Mononuclear cell (primary cell): ENCODE measurements at regions not wholly inside any gene's neighbourhood (a gene's known extent, or its start where the extent isn't known, plus 50 kb on each side); places are given as distances from the start of the nearest gene placed in this dataset.
A peak's percentile ranks its signal among the peaks of the same experiment; 100 is the strongest.
"Not testable (repeated sequence)": the region's sequence is repeated elsewhere in the genome, so short reads cannot be mapped to it uniquely, and the experiment has no call there.

Experiments used
- H3K27me3 ChIP-seq: 2 replicates; pipeline ENCODE4 v1.6.0; 2011; ENCODE audit warnings: low read length, control low read depth; ENCODE audit not compliant: insufficient read depth
- H3K4me1 ChIP-seq: 2 replicates; pipeline ENCODE4 v1.5.1; 2011; ENCODE audit warnings: mild to moderate bottlenecking, low read length, control low read depth; ENCODE audit not compliant: insufficient read depth
- H3K4me3 ChIP-seq: 2 replicates; pipeline ENCODE4 v1.5.1; 2011; ENCODE audit warnings: mild to moderate bottlenecking, low read length, moderate library complexity
- H3K9me3 ChIP-seq: 2 replicates; pipeline ENCODE4 v1.5.1; 2011; ENCODE audit warnings: low read depth, mild to moderate bottlenecking, control low read depth, low read length

DNA sequence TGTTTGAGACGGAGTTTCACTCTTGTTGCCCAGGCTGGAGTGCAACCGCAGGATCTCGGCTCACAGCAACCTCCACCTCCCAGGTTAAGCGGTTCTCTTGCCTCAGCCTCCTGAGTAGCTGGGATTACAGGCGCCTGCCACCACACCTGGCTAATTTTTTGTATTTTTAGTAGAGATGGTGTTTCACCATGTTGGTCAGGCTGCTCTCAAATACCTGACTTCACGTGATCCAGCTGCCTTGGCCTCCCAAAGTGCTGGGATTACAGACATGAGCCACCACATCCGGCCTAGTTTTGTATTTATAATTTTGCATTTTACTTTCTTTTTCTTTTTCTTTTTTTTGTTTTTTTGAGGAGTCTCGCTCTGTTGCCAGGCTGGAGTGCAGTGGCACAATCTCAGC lies 85.3 kb upstream of the LARP1 start:
- H3K4me3 ChIP-seq, H3K27me3 ChIP-seq, H3K9me3 ChIP-seq, H3K4me1 ChIP-seq: not testable (repeated sequence)

DNA sequence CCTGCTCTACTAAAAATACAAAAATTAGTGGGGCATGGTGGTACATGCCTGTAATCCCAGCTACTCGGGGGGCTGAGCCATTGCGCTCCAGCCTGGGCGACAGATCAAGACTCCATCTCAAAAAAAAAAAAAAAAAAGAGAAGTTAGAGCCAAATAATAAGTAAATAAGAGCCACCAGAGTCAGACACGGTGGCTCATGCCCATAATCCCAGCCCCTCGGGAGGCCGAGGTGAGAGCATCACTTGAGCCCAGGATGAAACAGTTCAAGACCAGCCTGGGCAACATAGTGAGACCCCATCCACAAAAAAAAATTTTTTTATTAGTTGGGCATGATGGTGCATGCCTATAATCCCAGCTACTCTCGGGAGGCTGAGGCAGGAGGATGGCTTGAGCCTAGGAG lies 85.8 kb upstream of the LARP1 start:
- no peaks in the 10 kb centered on the region for H3K27me3 ChIP-seq
- H3K4me3 ChIP-seq, result no peak overlapping the region
- H3K9me3 ChIP-seq, result no peaks in the 10 kb centered on the region
- H3K4me1 ChIP-seq, result no peaks in the 10 kb centered on the region

DNA sequence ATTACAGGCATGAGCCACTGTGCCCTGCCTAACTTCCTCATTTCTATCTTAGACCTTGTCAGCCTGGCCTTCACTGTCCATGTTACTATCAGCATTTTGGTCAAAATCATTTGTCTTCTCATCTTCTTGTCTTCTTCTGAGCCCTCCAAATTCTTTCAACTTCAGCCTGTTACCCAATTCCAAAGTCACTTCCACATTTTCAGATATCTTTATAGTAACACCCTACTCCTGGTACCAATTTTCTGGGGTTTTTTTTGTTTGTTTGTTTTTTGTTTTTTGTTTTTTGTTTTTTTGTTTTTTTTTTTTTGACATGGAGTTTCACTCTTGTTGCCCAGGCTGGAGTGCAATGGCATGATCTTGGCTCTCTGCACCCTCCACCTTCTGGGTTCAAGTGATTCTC lies 90.3 kb upstream of the LARP1 start:
- H3K4me1 ChIP-seq, result no peaks in the 10 kb centered on the region

DNA sequence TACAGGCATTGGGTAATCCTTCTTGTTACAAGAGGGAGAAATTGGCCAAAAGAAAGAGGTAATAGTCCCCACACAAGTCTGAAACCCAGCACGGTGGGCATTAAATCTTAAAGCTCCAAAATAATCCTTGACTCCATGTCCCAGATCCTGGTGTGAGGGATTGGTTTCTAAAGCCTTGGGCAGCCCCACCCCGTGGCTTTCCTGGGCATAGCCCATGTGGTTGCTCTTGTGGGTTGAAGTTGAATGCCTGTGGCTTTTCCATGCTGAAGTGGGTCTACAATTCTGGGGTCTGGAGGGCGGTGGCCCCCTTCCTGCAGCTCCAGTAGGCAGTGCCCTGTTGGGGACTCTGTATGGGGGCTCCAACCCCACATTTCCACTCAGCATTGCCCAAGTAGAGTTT lies 91.8 kb upstream of the LARP1 start:
- Histone ChIP-seq H3K27me3 (no peaks in the 10 kb centered on the region), H3K4me1 (no peaks in the 10 kb centered on the region), H3K4me3 (no peak overlapping the region), H3K9me3 (no peaks in the 10 kb centered on the region)

More for the DNA sequence above, 90.3 kb upstream of the LARP1 start:
- H3K4me3 ChIP-seq, result no peak overlapping the region
- H3K27me3 ChIP-seq, result no peaks in the 10 kb centered on the region
- no peaks in the 10 kb centered on the region for H3K9me3 ChIP-seq

DNA sequence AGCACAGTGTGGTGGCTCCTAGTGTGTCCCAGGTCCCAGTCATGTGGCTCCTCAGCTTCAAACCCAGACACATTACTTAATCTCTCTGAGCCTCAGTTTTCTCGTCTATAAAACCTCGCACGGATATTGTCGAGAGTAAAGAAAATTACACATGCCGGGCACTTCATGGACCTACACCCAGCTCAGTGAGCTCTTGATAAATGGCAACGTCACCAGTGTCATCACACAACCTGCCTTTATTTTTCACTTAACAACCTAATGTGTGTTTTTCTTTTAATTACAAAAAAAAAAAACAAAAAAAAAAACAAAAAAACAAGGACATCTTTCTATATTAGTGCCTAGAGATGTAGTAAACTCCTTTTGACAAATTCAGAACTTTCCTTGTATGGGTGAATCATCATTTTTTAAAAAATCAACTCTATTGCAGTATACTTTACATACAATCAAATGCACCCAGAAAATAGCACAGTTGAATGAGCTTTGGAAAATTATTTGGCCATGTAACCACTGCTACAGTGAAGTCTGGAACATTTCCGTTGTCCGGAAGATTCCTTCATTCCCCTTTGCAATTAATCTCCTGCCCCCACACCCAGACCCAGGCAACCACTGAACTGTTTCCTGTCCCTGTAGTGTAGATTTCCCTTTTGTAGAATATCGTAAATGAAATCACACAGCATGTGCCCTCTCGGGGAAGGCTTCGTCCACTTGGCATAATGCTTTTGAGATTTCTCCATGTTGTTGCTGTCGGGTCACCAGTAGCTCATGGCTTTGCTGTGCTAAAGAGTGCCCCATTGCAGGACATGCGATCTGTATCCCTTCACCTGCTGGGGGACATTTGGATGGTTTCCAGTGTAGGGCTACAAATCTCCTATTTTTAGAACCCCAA lies 100.4 kb upstream of the LARP1 start:
- Histone ChIP-seq H3K27me3 (no peaks in the 10 kb centered on the region), H3K4me1 (peaks cover 17% of the 10 kb centered on the region), H3K4me3 (no peak overlapping the region), H3K9me3 (no peaks in the 10 kb centered on the region)

DNA sequence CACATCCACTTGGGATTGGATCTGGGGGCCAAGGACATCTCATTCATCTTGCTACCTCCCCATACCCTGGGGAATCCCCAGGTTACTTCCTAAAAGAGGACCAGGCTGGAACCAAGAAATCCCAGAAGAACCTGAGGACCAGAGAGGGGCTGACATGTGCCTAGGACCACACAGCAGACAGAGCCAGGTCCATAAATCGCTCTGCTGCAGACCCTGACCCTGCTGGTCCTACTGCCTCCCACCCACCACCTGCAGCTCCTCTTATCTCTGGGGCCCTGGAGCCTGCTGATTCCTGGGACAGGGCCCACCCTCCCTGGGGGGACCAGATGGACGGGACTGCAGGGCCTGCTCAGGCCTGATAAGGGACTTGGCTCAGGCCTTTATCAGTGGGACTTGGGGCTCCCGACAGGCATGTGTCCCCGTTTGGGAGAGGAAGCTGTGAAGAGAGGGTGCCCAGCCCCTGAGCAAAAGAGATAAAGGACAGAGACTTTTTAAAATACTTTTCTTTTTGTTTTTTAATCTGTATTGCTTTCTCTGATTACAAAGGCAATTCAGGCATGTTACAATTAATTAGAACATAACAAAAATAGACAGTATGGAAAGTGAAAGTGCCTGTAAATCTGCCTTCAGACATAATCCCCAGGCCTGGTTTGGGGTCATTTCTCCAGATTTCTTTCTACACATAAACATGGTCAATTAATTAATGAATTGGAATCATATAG lies 101.3 kb upstream of the LARP1 start:
- Histone ChIP-seq H3K9me3 (no peaks in the 10 kb centered on the region), H3K27me3 (no peaks in the 10 kb centered on the region), H3K4me3 (no peak overlapping the region), H3K4me1 (peaks cover 17% of the 10 kb centered on the region)

DNA sequence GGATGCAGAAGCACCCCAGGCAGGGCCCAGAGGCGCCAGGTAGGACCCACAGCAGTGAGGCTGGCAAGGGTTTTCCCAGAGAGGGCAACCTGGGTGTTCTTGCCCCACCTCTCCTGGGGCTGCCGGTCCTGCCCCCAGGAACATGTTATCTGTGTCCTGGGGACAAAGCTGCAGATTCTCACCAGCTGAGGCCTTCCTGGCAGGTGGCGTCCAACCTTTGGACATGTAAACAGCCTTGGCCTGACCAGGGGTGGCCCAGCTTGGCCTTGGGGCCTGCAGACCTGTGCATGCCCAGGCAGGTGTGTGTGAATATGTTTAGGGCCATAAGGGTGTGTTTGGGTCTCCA lies 101.8 kb upstream of the LARP1 start:
- Histone ChIP-seq H3K27me3 (no peaks in the 10 kb centered on the region), H3K4me1 (peaks cover 17% of the 10 kb centered on the region), H3K9me3 (no peaks in the 10 kb centered on the region), H3K4me3 (no peak overlapping the region)

DNA sequence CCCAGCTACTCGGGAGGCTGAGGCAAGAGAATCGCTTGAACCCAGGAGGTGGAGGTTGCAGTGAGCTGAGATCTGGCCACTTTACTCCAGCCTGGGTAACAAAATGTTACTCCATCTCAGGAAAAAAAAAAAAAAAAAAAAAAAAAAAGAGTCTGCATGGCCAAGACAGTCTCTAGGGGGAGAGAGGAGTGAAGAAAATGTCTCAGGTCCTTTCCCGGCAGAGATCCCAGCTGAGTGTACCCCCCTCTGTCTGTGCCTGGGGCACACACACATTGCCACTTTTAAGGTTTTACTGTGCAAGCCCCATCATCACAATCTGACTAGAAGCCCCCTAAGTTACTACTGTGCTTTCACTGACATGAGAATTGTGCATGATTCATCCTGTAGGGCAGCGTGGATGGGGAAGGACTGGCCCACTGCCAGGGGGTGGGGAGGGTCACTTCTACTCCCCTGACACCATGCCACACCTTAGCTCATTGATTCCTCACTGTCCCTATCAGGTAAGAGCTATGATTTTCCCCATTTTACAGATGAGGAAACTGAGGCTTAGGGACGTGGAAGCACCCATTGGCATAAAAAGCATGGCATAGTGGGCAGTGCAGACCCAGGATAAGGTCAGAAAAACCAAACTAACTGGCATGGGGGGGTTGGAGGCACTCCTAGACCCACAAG lies 102.3 kb upstream of the LARP1 start:
- no peaks in the 10 kb centered on the region for H3K27me3 ChIP-seq
- H3K4me1 ChIP-seq, result peaks cover 21% of the 10 kb centered on the region
- H3K4me3 ChIP-seq, result no peak overlapping the region
- H3K9me3 ChIP-seq, result no peaks in the 10 kb centered on the region

GRCh38 chr5:154651795-154652194 lies 103.4 kb upstream of the LARP1 start:
- H3K9me3 ChIP-seq, H3K27me3 ChIP-seq, H3K4me3 ChIP-seq: not testable (repeated sequence)
- peaks cover 32% of the 10 kb centered on the region for H3K4me1 ChIP-seq

GRCh38 chr5:154648706-154649105 lies 106.5 kb upstream of the LARP1 start:
- H3K27me3 ChIP-seq, result peaks cover 5% of the 10 kb centered on the region
- H3K4me3 ChIP-seq, result no peak overlapping the region
- no peaks in the 10 kb centered on the region for H3K9me3 ChIP-seq
- peaks cover 18% of the 10 kb centered on the region for H3K4me1 ChIP-seq

DNA sequence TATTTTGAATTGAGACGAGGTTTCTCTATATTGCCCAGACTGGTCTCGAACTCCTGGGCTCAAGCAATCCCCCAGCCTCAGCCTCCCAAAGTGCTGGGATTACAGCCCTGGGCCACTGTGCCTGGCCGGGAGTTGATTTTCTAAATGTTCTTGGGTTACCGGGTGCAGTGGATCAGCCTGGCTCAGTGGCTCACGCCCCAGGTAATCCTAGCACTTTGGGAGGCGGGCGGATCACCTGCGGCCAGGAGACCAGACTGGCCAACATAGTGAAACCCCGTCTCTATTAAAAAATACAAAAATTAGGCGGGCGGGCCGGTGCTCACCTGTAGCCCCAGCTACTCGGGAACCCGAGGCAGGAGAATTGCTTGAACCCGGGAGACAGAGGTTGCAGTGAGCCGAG lies 106.9 kb upstream of the LARP1 start:
- peaks cover 5% of the 10 kb centered on the region for H3K27me3 ChIP-seq
- peaks cover 18% of the 10 kb centered on the region for H3K4me1 ChIP-seq

GRCh38 chr5:154647761-154648145 lies 107.4 kb upstream of the LARP1 start:
- Histone ChIP-seq H3K4me1 (peaks cover 18% of the 10 kb centered on the region), H3K27me3 (peaks cover 5% of the 10 kb centered on the region), H3K9me3 (no peaks in the 10 kb centered on the region), H3K4me3 (no peak overlapping the region)

More for the DNA sequence above, 106.9 kb upstream of the LARP1 start:
- Histone ChIP-seq H3K4me3 (no peak overlapping the region), H3K9me3 (no peaks in the 10 kb centered on the region)

GRCh38 chr5:154647114-154647760 lies 107.9 kb upstream of the LARP1 start:
- Histone ChIP-seq H3K4me1 (peaks cover 18% of the 10 kb centered on the region), H3K27me3 (peaks cover 5% of the 10 kb centered on the region), H3K9me3 (no peaks in the 10 kb centered on the region), H3K4me3 (peak overlapping the region; percentile 33)

DNA sequence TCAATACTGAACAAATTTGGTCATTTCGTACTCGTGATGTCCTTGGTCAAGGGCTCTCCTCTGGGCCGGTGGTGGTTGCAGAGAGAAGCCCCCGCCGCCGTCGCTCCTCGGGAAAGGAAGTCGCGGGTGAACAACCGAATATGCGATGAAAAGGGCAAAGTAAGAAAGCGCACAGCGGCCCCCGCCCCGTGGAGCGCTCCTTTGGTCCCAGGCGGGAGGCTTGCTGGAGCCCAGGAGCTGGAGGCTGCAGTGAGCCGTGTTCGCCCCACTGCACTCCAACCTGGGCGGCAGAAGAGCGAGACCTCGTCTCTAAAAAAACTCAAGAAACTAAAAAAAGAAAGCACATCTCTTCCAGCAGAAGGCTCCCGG lies 108.4 kb upstream of the LARP1 start:
- H3K27me3 ChIP-seq, result peaks cover 5% of the 10 kb centered on the region
- H3K4me1 ChIP-seq, result peaks cover 18% of the 10 kb centered on the region
- peak overlapping the region; percentile 33 for H3K4me3 ChIP-seq
- no peaks in the 10 kb centered on the region for H3K9me3 ChIP-seq
